GM12878 (cell line): ENCODE measurements at regions not wholly inside any gene's neighbourhood (a gene's known extent, or its start where the extent isn't known, plus 50 kb on each side); places are given as distances from the start of the nearest gene placed in this dataset.

Experiments
- ATAC-seq: fragments of 200-7000 bp; cut with Tn5 transposase; 3 replicates; pipeline ENCODE4 v1.9.1; 2020; ENCODE audit warnings: mild to moderate bottlenecking, moderate library complexity
- BruUV-seq: library from RNA; stranded (reverse); fragments of 400-500 nt; replicated peaks from 2 replicates; lab custom pipeline; 2021; lab: Mats Ljungman, UMichigan
- CTCF ChIA-PET: fragments of 300-600 bp; sonication (Branson Sonifier 250); formaldehyde crosslinking; extraction: SDS; loops from one replicate; lab custom pipeline; 2021; ENCODE audit warnings: inconsistent platforms; lab: Yijun Ruan, JAX
- POLR2A ChIA-PET: fragments of 350-600 bp; formaldehyde crosslinking; extraction: SDS; loops from one replicate; lab custom pipeline; 2021; ENCODE audit warnings: inconsistent platforms; lab: Charles Lee
- RAD21 ChIA-PET: fragments of 300-600 bp; sonication (Branson Sonifier 250); formaldehyde crosslinking; loops from one replicate; lab custom pipeline; 2023; ENCODE audit warnings: antibody characterized with exemption; ENCODE audit not compliant: unreplicated experiment; lab: Charles Lee
- SMC1A ChIA-PET: fragments of 300-600 bp; sonication (Branson Sonifier 250); formaldehyde crosslinking; loops from one replicate; lab custom pipeline; 2023; ENCODE audit not compliant: unreplicated experiment, uncharacterized antibody; lab: Charles Lee
- DNase-seq: peaks from one replicate; pipeline ENCODE4 v3.0.0-alpha.2; 2011; ENCODE audit warnings: low read depth, low spot score
- FAIRE-seq: peaks from 3 replicates; lab custom pipeline; 2011; peaks lifted over from hg19 to GRCh38; lab: Jason Lieb, UNC
- H2AFZ ChIP-seq: 2 replicates; pipeline ENCODE4 v1.6.0; 2011; ENCODE audit warnings: low read depth, low read length, control low read depth; ENCODE audit not compliant: control insufficient read depth
- H3K27ac ChIP-seq: 2 replicates; pipeline ENCODE4 v1.5.1; 2011; ENCODE audit warnings: control low read depth; ENCODE audit not compliant: control insufficient read depth, insufficient read depth
- H3K27me3 ChIP-seq, 2 experiments: replicated peaks in 1 of 2; 2 replicates each; pipeline versions ENCODE4 v1.6.0 to v1.6.1; 2011; ENCODE audit warnings: low read length in 1 of 2; ENCODE audit not compliant: control insufficient read depth in 2 of 2, insufficient read depth in 2 of 2
- H3K36me3 ChIP-seq, 2 experiments: 2 replicates each; pipeline ENCODE4 v1.5.1; 2011; ENCODE audit warnings: low read length in 1 of 2; ENCODE audit not compliant: control insufficient read depth in 2 of 2, insufficient read depth in 2 of 2
- H3K4me1 ChIP-seq: 2 replicates; pipeline ENCODE4 v1.6.1; 2011; ENCODE audit warnings: mild to moderate bottlenecking, low read length, moderate library complexity, mixed read lengths; ENCODE audit not compliant: control insufficient read depth, insufficient read depth
- H3K4me2 ChIP-seq: 2 replicates; pipeline ENCODE4 v1.6.0; 2011; ENCODE audit warnings: control low read depth; ENCODE audit not compliant: control insufficient read depth, insufficient read depth
- H3K4me3 ChIP-seq: fragments of 200-600 bp; sonication (generic); 2 replicates; pipeline ENCODE4 v1.5.1; 2016
- H3K79me2 ChIP-seq: 2 replicates; pipeline ENCODE4 v1.6.0; 2011; ENCODE audit warnings: low read length; ENCODE audit not compliant: control insufficient read depth, insufficient read depth
- H3K9ac ChIP-seq: 2 replicates; pipeline ENCODE4 v1.8.0; 2011; ENCODE audit warnings: low read length, control low read depth, mixed read lengths; ENCODE audit not compliant: control insufficient read depth, insufficient read depth
- H3K9me3 ChIP-seq: replicated peaks from 3 replicates; pipeline ENCODE4 v1.5.1; 2011; ENCODE audit warnings: mild to moderate bottlenecking, low read length; ENCODE audit not compliant: control insufficient read depth, insufficient read depth
- H4K20me1 ChIP-seq: 2 replicates; pipeline ENCODE4 v1.6.0; 2011; ENCODE audit not compliant: control insufficient read depth, insufficient read depth
- CUX1 ChIP-seq: IDR thresholded peaks from 2 replicates; pipeline ENCODE4 v1.6.1; 2012; ENCODE audit warnings: improper control_type of control experiment, low read depth, low read length; ENCODE audit not compliant: insufficient replicate concordance
- KDM1A ChIP-seq: fragments of 200-600 bp; sonication (generic); IDR thresholded peaks from 2 replicates; pipeline ENCODE4 v1.6.1; 2016; ENCODE audit warnings: borderline replicate concordance
- POU2F2 ChIP-seq: IDR thresholded peaks from 3 replicates; pipeline ENCODE4 v1.6.1; 2011; ENCODE audit warnings: low read depth, mild to moderate bottlenecking, low read length, borderline replicate concordance
- SMAD5 ChIP-seq: IDR thresholded peaks from 2 replicates; pipeline ENCODE4 v1.6.1; 2016; ENCODE audit warnings: antibody characterized with exemption, low read depth
- WGBS: methylation state at CpG from one replicate; pipeline ENCODE4 v1.1.6; 2016; ENCODE audit warnings: low lambda C conversion rate; ENCODE audit not compliant: insufficient replicate concordance, insufficient coverage; ENCODE audit errors: missing lambda C conversion rate; 5-methylcytosine and 5-hydroxymethylcytosine counted together
- in situ Hi-C: fragments of 300-500 bp; cut with MboI; formaldehyde crosslinking; loops from 9 replicates; pipeline ENCODE4 v1.14.3; 2018; ENCODE audit warnings: mixed read lengths
- intact Hi-C: fragments of 100-400 bp; cut with micrococcal nuclease; formaldehyde crosslinking; loops from one replicate; pipeline ENCODE4 v1.14.2; 2022; ENCODE audit not compliant: unreplicated experiment
- TF ChIP-seq, protein P1 (sequence below): fragments of 450-650 bp; IDR thresholded peaks from 2 replicates; pipeline ENCODE4 v1.6.1; 2017; ENCODE audit warnings: mild to moderate bottlenecking, low read depth, inconsistent platforms; ENCODE audit not compliant: poor library complexity, severe bottlenecking

DNA sequence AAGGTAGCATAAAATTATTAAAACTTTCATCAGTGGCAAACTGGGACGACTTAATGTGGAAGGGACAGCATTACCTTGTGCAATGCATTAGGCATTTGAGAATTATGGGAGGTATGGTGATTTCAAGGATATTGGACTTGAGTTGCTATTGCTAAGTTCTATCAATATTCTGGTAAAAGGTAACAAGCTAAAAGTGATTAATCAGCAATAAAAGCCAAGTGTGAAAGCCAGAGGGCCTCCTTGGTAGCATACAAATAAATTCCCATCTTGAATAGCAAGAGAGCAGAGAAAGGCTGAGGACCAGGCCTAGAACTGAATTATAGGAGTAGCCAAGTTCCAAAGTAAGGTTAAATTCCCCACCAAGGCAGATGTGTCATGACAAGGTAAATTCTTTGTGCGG is 74.2 kb upstream of the KCNH7 start:
- H3K36me3 ChIP-seq: no peaks in the 10 kb centered on the region
- ChIA-PET SMC1A (interaction anchor here (0.6 kb wide), 1 partner anchor 1517 kb away, joined by 3 read pairs; no protein-coding TSS in a partner anchor), CTCF (no interaction called here), RAD21 (no interaction called here), POLR2A (no interaction called here)
- TF ChIP-seq, protein P1, sequence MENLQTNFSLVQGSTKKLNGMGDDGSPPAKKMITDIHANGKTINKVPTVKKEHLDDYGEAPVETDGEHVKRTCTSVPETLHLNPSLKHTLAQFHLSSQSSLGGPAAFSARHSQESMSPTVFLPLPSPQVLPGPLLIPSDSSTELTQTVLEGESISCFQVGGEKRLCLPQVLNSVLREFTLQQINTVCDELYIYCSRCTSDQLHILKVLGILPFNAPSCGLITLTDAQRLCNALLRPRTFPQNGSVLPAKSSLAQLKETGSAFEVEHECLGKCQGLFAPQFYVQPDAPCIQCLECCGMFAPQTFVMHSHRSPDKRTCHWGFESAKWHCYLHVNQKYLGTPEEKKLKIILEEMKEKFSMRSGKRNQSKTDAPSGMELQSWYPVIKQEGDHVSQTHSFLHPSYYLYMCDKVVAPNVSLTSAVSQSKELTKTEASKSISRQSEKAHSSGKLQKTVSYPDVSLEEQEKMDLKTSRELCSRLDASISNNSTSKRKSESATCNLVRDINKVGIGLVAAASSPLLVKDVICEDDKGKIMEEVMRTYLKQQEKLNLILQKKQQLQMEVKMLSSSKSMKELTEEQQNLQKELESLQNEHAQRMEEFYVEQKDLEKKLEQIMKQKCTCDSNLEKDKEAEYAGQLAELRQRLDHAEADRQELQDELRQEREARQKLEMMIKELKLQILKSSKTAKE: no peak
- TF ChIP-seq KDM1A: no peak
- TF ChIP-seq POU2F2: no peak
- TF ChIP-seq CUX1: no peak
- TF ChIP-seq SMAD5: no peak
- no peak for DNase-seq
- FAIRE-seq: no peak
- no peaks in the 10 kb centered on the region for H4K20me1 ChIP-seq
- no peak overlapping the region for H2AFZ ChIP-seq
- H3K4me1 ChIP-seq: no peaks in the 10 kb centered on the region
- no peaks in the 10 kb centered on the region for H3K9me3 ChIP-seq
- H3K4me2 ChIP-seq: no peak overlapping the region
- intact Hi-C loops: no loop called here
- no peaks in the 10 kb centered on the region for H3K27me3 ChIP-seq
- no TSS peak for BruUV-seq
- H3K4me3 ChIP-seq: no peak overlapping the region
- no peak for ATAC-seq
- H3K79me2 ChIP-seq: no peaks in the 10 kb centered on the region
- H3K27ac ChIP-seq: no peak overlapping the region
- in situ Hi-C loops: no loop called here
- WGBS: 42% methylated on average over 2 of the region's 2 CpGs
- H3K9ac ChIP-seq: no peak overlapping the region
